ENCODE measurements at regions not wholly inside any gene's neighbourhood (a gene's known extent, or its start where the extent isn't known, plus 50 kb on each side); places are given as distances from the start of the nearest gene placed in this dataset.

- DNase-seq (ENCODE audit: low spot score), result peak; percentile 81
Measured at GRCh38 chr1:30332116-30333094, 391.0 kb downstream of the MATN1 start.

GRCh38 chr1:30331415-30332065 is 391.8 kb downstream of the MATN1 start:
- no peak for DNase-seq (ENCODE audit: low spot score)

GRCh38 chr1:30330644-30331043 is 392.7 kb downstream of the MATN1 start:
- no peak for DNase-seq (ENCODE audit: low spot score)

GRCh38 chr1:30329802-30330557 is 393.4 kb downstream of the MATN1 start:
- DNase-seq (ENCODE audit: low spot score), result no peak

GRCh38 chr1:30329263-30329753 is 394.1 kb downstream of the MATN1 start:
- no peak for DNase-seq (ENCODE audit: low spot score)

GRCh38 chr1:30328401-30329262 is 394.8 kb downstream of the MATN1 start:
- no peak for DNase-seq (ENCODE audit: low spot score)

GRCh38 chr1:30328100-30328370 is 395.4 kb downstream of the MATN1 start:
- DNase-seq (ENCODE audit: low spot score), result no peak

GRCh38 chr1:30327370-30328099 is 395.9 kb downstream of the MATN1 start:
- no peak for DNase-seq (ENCODE audit: low spot score)

- DNase-seq (ENCODE audit: low spot score), result no peak
Measured at GRCh38 chr1:30325999-30326398, 397.4 kb downstream of the MATN1 start.

- DNase-seq (ENCODE audit: low spot score), result no peak
Measured at GRCh38 chr1:30325085-30325935, 398.1 kb downstream of the MATN1 start.

- DNase-seq (ENCODE audit: low spot score), result no peak
Measured at GRCh38 chr1:30324251-30325084, 398.9 kb downstream of the MATN1 start.

- peak; percentile 73 for DNase-seq (ENCODE audit: low spot score)
Measured at GRCh38 chr1:30323841-30324240, 399.5 kb downstream of the MATN1 start.

GRCh38 chr1:30323352-30323751 is 400.0 kb downstream of the MATN1 start:
- no peak for DNase-seq (ENCODE audit: low spot score)

- DNase-seq (ENCODE audit: low spot score), result no peak
Measured at GRCh38 chr1:30322859-30323257, 400.5 kb downstream of the MATN1 start.

GRCh38 chr1:30321996-30322858 is 401.2 kb downstream of the MATN1 start:
- DNase-seq (ENCODE audit: low spot score), result no peak

GRCh38 chr1:30321246-30321910 is 402.0 kb downstream of the MATN1 start:
- no peak for DNase-seq (ENCODE audit: low spot score)

- DNase-seq (ENCODE audit: low spot score), result no peak
Measured at GRCh38 chr1:30320581-30320890, 402.8 kb downstream of the MATN1 start.

Measured in umbilical cord (tissue), 1 donor.